AG08396 (cell line): ENCODE measurements at regions not wholly inside any gene's neighbourhood (a gene's known extent, or its start where the extent isn't known, plus 50 kb on each side); places are given as distances from the start of the nearest gene placed in this dataset.
"Not testable (repeated sequence)": the region's sequence is repeated elsewhere in the genome, so short reads cannot be mapped to it uniquely, and the experiment has no call there.

ENCODE experiments used
- DNase-seq: peaks from one replicate; pipeline ENCODE4 v3.0.0; 2012; ENCODE audit warnings: low spot score, mixed read lengths

GRCh38 chr3:144629381-144629780 is 657.8 kb downstream of the DIPK2A start:
- DNase-seq, result no peak

GRCh38 chr3:144636833-144637232 is 665.2 kb downstream of the DIPK2A start:
- no peak for DNase-seq

GRCh38 chr3:144638009-144638408 is 666.4 kb downstream of the DIPK2A start:
- DNase-seq, result no peak

GRCh38 chr3:144643771-144644198 is 672.2 kb downstream of the DIPK2A start:
- peak; percentile 15 for DNase-seq

GRCh38 chr3:144645300-144645699 is 673.7 kb downstream of the DIPK2A start:
- no peak for DNase-seq

- DNase-seq, result no peak
Measured at GRCh38 chr3:144650380-144650779, 678.8 kb downstream of the DIPK2A start.

GRCh38 chr3:144652573-144652972 is 681.0 kb downstream of the DIPK2A start:
- DNase-seq, result no peak

- no peak for DNase-seq
Measured at GRCh38 chr3:144655423-144655822, 683.8 kb downstream of the DIPK2A start.

- DNase-seq, result no peak
Measured at GRCh38 chr3:144660186-144660585, 688.6 kb downstream of the DIPK2A start.

GRCh38 chr3:144662729-144663128 is 691.1 kb downstream of the DIPK2A start:
- no peak for DNase-seq

- DNase-seq, result no peak
Measured at GRCh38 chr3:144663456-144664436, 692.1 kb downstream of the DIPK2A start.

- DNase-seq, result no peak
Measured at GRCh38 chr3:144665567-144666053, 694.0 kb downstream of the DIPK2A start.

- DNase-seq, result no peak
Measured at GRCh38 chr3:144670571-144670970, 698.9 kb downstream of the DIPK2A start.

GRCh38 chr3:144677103-144677502 is 705.5 kb downstream of the DIPK2A start:
- DNase-seq, result peak; percentile 3

GRCh38 chr3:144683065-144683464 is 711.4 kb downstream of the DIPK2A start:
- DNase-seq, result no peak

- no peak for DNase-seq
Measured at GRCh38 chr3:144687862-144688261, 716.2 kb downstream of the DIPK2A start.

GRCh38 chr3:144692488-144692887 is 720.9 kb downstream of the DIPK2A start:
- DNase-seq, result no peak

- no peak for DNase-seq
Measured at GRCh38 chr3:144708437-144708836, 736.8 kb downstream of the DIPK2A start.

- no peak for DNase-seq
Measured at GRCh38 chr3:144737281-144737680, 765.7 kb downstream of the DIPK2A start.

- DNase-seq, result no peak
Measured at GRCh38 chr3:144743225-144743668, 771.6 kb downstream of the DIPK2A start.

- no peak for DNase-seq
Measured at GRCh38 chr3:144744473-144744872, 772.9 kb downstream of the DIPK2A start.

GRCh38 chr3:144746631-144747030 is 775.0 kb downstream of the DIPK2A start:
- no peak for DNase-seq

- not testable (repeated sequence) for DNase-seq
Measured at GRCh38 chr3:144749536-144750253, 778.1 kb downstream of the DIPK2A start.
